NB4 (cell line): ENCODE measurements at regions not wholly inside any gene's neighbourhood (a gene's known extent, or its start where the extent isn't known, plus 50 kb on each side); places are given as distances from the start of the nearest gene placed in this dataset.

Experiments
- CTCF ChIP-seq: IDR thresholded peaks from one replicate; pipeline ENCODE4 v1.5.1; 2012; ENCODE audit warnings: low read depth, low read length
- MAX ChIP-seq: IDR thresholded peaks from 2 replicates; pipeline ENCODE4 v1.6.1; 2011; ENCODE audit warnings: low read depth, low read length
- MYC ChIP-seq: IDR thresholded peaks from 2 replicates; pipeline ENCODE4 v1.6.1; 2011; ENCODE audit warnings: low read depth, low read length

- TF ChIP-seq MAX: no peak
- TF ChIP-seq MYC: no peak
- TF ChIP-seq CTCF: no peak
These were observed 531.7 kb downstream of the ETV1 start for GRCh38 chr7:13457790-13458189.
